ENCODE measurements at regions not wholly inside any gene's neighbourhood (a gene's known extent, or its start where the extent isn't known, plus 50 kb on each side); places are given as distances from the start of the nearest gene placed in this dataset.

DNA sequence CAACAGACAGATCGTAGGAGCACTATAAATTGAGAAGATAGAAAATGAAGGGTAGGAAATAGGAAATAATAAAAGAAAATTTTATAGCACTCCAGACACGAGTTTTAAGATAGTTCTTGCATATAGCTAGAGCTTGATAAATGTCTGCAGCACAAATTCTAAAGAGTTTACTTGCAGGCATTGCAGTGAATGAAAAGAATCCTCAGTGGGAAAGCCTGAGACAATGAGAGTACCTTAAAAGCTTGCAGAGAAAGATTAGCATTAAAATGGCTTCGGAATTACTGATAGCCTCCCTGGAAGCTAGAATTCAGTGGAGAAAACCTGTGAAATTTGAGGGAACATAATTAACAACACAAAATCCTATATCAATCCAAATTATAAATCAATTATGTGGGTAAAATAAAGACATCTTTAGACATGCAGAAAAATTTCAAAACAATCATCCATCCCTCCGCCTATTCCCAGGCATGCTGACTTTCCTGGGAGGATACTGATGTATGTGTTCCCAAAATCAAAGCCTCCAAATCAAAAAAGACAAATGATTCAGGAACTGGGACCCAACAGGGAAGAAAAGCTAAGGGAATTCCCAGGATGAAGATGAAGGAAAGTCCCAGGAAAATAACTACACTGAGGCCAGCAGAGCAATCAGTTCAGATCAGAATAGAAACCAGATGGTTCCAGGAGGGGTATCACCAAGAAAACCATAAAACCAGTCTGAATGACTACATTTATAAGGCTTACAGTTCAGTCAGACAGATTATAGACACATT, 305.9 kb upstream of the USP25 start:
- ChIA-PET POLR2A (no interaction called here), CTCF (ENCODE audit: low intra/inter-chr PET ratio) (no interaction called here)
- Histone ChIP-seq H3K9ac (ENCODE audit: insufficient read depth in 1 of 2, low read depth in 2 of 2, low read length in 2 of 2) (no peak overlapping the region), H4K20me1 (replicated peaks; ENCODE audit: control insufficient read depth, insufficient read depth, low read length) (no peaks in the 10 kb centered on the region), H3K9me1 (ENCODE audit: control insufficient read depth, insufficient read depth, low read length) (no peaks in the 10 kb centered on the region), H3K79me2 (ENCODE audit: control insufficient read depth, insufficient read depth, low read length) (no peaks in the 10 kb centered on the region), H3K9me3 (replicated peaks; ENCODE audit: control insufficient read depth, insufficient read depth, low read depth, low read length) (no peaks in the 10 kb centered on the region), H3K36me3 (ENCODE audit: control insufficient read depth, insufficient read depth, low read length) (no peaks in the 10 kb centered on the region), H3K27me3 (ENCODE audit: control insufficient read depth in 2 of 2, insufficient read depth in 2 of 2, low read length in 2 of 2) (peaks cover 0 to 4% of the 10 kb centered on the region in 2 experiments; a peak in 1 of 5 replicates), H3K4me3 (no peak overlapping the region), H2AFZ (ENCODE audit: low read depth, low read length) (no peak overlapping the region), H3K4me2 (ENCODE audit: insufficient read depth, low read length) (no peak overlapping the region), H3K4me1 (replicated peaks in 1 of 2; ENCODE audit: control insufficient read depth in 2 of 2, insufficient read depth in 2 of 2, low read length in 2 of 2) (no peaks in the 10 kb centered on the region; a peak in 1 of 5 replicates), H3K27ac (ENCODE audit: extremely low read depth, low read depth, low read length) (no peak overlapping the region)
- BruUV-seq (replicated peaks) = no TSS peak
- intact Hi-C loops (cut with micrococcal nuclease) (no loop called here), in situ Hi-C loops (cut with MboI) (no loop called here)
- no peak for ATAC-seq
- DNase-seq (ENCODE audit: extremely low read depth in 1 of 4, low spot score in 3 of 4) = no peak
- FAIRE-seq = no peak
- 6% methylated on average over 4 of the region's 4 CpGs for WGBS (ENCODE audit: insufficient coverage, low coverage, missing lambda C conversion rate)
- TF ChIP-seq POLR2AphosphoS2 (IDR thresholded peaks at IDR 0.05; ENCODE audit: low read length) = no peak
- TF ChIP-seq, protein P1, sequence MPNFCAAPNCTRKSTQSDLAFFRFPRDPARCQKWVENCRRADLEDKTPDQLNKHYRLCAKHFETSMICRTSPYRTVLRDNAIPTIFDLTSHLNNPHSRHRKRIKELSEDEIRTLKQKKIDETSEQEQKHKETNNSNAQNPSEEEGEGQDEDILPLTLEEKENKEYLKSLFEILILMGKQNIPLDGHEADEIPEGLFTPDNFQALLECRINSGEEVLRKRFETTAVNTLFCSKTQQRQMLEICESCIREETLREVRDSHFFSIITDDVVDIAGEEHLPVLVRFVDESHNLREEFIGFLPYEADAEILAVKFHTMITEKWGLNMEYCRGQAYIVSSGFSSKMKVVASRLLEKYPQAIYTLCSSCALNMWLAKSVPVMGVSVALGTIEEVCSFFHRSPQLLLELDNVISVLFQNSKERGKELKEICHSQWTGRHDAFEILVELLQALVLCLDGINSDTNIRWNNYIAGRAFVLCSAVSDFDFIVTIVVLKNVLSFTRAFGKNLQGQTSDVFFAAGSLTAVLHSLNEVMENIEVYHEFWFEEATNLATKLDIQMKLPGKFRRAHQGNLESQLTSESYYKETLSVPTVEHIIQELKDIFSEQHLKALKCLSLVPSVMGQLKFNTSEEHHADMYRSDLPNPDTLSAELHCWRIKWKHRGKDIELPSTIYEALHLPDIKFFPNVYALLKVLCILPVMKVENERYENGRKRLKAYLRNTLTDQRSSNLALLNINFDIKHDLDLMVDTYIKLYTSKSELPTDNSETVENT (CRISPR knock-in tag; IDR thresholded peaks at IDR 0.05) = no peak
- TF ChIP-seq ZSCAN29 (IDR thresholded peaks at IDR 0.05) = no peak
- no peak for TF ChIP-seq PML (IDR thresholded peaks at IDR 0.05; ENCODE audit: low read length)
- TF ChIP-seq, protein P2, sequence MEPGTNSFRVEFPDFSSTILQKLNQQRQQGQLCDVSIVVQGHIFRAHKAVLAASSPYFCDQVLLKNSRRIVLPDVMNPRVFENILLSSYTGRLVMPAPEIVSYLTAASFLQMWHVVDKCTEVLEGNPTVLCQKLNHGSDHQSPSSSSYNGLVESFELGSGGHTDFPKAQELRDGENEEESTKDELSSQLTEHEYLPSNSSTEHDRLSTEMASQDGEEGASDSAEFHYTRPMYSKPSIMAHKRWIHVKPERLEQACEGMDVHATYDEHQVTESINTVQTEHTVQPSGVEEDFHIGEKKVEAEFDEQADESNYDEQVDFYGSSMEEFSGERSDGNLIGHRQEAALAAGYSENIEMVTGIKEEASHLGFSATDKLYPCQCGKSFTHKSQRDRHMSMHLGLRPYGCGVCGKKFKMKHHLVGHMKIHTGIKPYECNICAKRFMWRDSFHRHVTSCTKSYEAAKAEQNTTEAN (CRISPR knock-in tag; IDR thresholded peaks at IDR 0.05) = no peak
- no peak for TF ChIP-seq ATF7 (IDR thresholded peaks at IDR 0.05)
- TF ChIP-seq CREBBP (IDR thresholded peaks at IDR 0.05; ENCODE audit: low read depth, low read length) = no peak
- no peak for TF ChIP-seq ZNF277 (CRISPR knock-in tag; IDR thresholded peaks at IDR 0.05; ENCODE audit: borderline replicate concordance)
- TF ChIP-seq ZNF253 (CRISPR knock-in tag; conservative IDR thresholded peaks at IDR 0.05) = no peak
- no peak for TF ChIP-seq CTCFL (IDR thresholded peaks at IDR 0.05; ENCODE audit: borderline replicate concordance, insufficient read depth, low read depth, low read length, poor library complexity, severe bottlenecking)
- TF ChIP-seq RCOR1 (IDR thresholded peaks at IDR 0.05; ENCODE audit: borderline replicate concordance in 1 of 2, low read depth in 2 of 2, low read length in 2 of 2) = no peak
- no peak for TF ChIP-seq CHCHD3 (CRISPR knock-in tag; IDR thresholded peaks at IDR 0.05)
- TF ChIP-seq HNRNPK (IDR thresholded peaks at IDR 0.05; ENCODE audit: low read depth, low read length, poor library complexity, severe bottlenecking) = no peak
- TF ChIP-seq RBM34 (IDR thresholded peaks at IDR 0.05; ENCODE audit: borderline replicate concordance, insufficient read depth, low read length) = no peak
- no peak for TF ChIP-seq L3MBTL2 (IDR thresholded peaks at IDR 0.05)
- TF ChIP-seq SLC30A9 (CRISPR knock-in tag; IDR thresholded peaks at IDR 0.05) = no peak
